ENCODE measurements at regions not wholly inside any gene's neighbourhood (a gene's known extent, or its start where the extent isn't known, plus 50 kb on each side); places are given as distances from the start of the nearest gene placed in this dataset.

- TF ChIP-seq, protein P1, sequence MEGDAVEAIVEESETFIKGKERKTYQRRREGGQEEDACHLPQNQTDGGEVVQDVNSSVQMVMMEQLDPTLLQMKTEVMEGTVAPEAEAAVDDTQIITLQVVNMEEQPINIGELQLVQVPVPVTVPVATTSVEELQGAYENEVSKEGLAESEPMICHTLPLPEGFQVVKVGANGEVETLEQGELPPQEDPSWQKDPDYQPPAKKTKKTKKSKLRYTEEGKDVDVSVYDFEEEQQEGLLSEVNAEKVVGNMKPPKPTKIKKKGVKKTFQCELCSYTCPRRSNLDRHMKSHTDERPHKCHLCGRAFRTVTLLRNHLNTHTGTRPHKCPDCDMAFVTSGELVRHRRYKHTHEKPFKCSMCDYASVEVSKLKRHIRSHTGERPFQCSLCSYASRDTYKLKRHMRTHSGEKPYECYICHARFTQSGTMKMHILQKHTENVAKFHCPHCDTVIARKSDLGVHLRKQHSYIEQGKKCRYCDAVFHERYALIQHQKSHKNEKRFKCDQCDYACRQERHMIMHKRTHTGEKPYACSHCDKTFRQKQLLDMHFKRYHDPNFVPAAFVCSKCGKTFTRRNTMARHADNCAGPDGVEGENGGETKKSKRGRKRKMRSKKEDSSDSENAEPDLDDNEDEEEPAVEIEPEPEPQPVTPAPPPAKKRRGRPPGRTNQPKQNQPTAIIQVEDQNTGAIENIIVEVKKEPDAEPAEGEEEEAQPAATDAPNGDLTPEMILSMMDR (IDR thresholded peaks at IDR 0.05) = no peak
- TF ChIP-seq POLR2A (IDR thresholded peaks at IDR 0.05) = no peak
These were observed 453.5 kb upstream of the SMIM21 start for GRCh38 chr18:75880925-75881504.
